Esophagus squamous epithelium (tissue), 4 donors: ENCODE measurements at regions not wholly inside any gene's neighbourhood (a gene's known extent, or its start where the extent isn't known, plus 50 kb on each side); places are given as distances from the start of the nearest gene placed in this dataset.

Source experiments
- CTCF ChIP-seq, 6 experiments: fragments of 450-650 bp in 4 of 6; fragments of 200-600 bp in 2 of 6; sonication (generic) in 2 of 6; IDR thresholded peaks; one replicate each; pipeline ENCODE4 v1.5.1; 2016 to 2019; ENCODE audit warnings: antibody characterized with exemption in 6 of 6, mild to moderate bottlenecking in 4 of 6, moderate library complexity in 4 of 6
- POLR2A ChIP-seq, 4 donors: fragments of 450-650 bp; IDR thresholded peaks; one replicate each; pipeline ENCODE4 v1.6.1; 2017; ENCODE audit warnings: antibody characterized with exemption in 4 of 4, mild to moderate bottlenecking in 4 of 4, moderate library complexity in 3 of 4

GRCh38 chr11:130785380-130786116 lies 130.7 kb downstream of the SNX19 start:
- TF ChIP-seq CTCF (IDR thresholded peaks at IDR 0.05) (no peak), POLR2A (IDR thresholded peaks at IDR 0.05) (no peak)
